ENCODE measurements at regions not wholly inside any gene's neighbourhood (a gene's known extent, or its start where the extent isn't known, plus 50 kb on each side); places are given as distances from the start of the nearest gene placed in this dataset.

- no peak for DNase-seq
These were observed 126.0 kb upstream of the TMEM161B start for GRCh38 chr5:88394536-88395175.

GRCh38 chr5:88393716-88394535, 125.3 kb upstream of the TMEM161B start:
- no peak for DNase-seq

GRCh38 chr5:88393042-88393441, 124.4 kb upstream of the TMEM161B start:
- no peak for DNase-seq

DNA sequence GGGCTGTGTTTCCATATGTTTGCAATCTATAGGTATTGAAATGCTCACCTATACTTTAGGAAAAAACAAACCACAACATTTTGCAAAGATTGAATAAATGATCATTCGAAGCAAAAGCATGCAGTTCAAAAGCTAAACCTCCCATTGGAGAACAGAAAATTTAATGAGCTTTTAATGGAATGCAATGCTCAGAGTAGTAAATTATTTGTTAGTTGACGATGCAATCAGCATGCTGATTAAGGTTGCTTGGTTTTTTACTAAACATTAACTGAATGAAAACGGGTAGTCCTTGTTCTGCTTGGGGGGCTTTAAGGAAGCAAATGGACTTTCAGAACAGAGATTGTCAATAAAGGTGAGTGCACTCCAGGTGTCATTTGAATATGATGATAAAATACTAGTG, 123.3 kb upstream of the TMEM161B start:
- no peak for DNase-seq

- DNase-seq: peak; percentile 75
These were observed 122.5 kb upstream of the TMEM161B start for GRCh38 chr5:88391116-88391515.

- DNase-seq: peak; percentile 24
These were observed 121.8 kb upstream of the TMEM161B start for GRCh38 chr5:88390481-88390880.

- DNase-seq: peak; percentile 70
These were observed 121.4 kb upstream of the TMEM161B start for GRCh38 chr5:88390096-88390441.

GRCh38 chr5:88389338-88390095, 120.9 kb upstream of the TMEM161B start:
- no peak for DNase-seq

DNA sequence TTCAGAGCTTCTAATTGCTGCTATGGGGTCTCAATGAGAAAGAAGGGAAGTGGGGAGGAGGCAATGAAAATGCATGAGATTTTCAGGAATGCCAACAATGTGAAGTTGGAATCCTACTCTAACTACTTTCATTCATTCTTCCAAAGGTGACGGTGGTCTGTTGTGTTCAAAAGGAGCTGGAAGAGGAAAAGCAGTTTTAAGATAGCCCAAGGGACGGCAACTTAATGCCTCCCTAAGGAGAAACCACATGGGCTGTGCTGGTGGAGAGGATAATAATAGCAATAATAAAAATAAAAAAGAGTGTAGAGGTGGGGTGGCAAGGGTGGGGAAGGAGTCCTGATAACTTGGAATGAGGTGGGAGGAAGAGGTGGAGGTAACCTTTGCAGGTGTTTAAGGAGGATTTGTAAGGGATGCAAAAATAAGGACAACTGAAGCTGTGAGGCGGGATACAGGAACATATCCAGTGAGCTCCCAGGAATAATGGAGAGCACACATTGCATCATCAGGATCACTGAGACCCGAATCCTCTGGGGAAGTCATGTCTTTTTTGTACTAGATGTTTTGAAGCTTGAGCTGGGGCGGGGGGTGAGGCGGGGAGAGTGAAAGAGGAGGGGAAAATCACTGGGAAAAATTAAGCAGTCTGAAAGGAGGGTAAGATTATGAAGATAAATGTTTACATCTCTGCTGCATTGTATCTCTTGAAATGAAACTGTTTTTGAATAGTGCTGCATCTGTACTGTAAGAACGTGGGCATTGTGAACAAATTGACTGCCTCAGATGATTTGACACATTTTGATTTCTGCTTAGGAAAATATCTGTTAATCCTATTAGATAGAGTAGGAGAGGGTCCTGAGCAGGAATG, 120.1 kb upstream of the TMEM161B start:
- DNase-seq: no peak

- DNase-seq: no peak
These were observed 116.2 kb upstream of the TMEM161B start for GRCh38 chr5:88384886-88385285.

- peak; percentile 28 for DNase-seq
These were observed 111.7 kb upstream of the TMEM161B start for GRCh38 chr5:88380332-88380731.

DNA sequence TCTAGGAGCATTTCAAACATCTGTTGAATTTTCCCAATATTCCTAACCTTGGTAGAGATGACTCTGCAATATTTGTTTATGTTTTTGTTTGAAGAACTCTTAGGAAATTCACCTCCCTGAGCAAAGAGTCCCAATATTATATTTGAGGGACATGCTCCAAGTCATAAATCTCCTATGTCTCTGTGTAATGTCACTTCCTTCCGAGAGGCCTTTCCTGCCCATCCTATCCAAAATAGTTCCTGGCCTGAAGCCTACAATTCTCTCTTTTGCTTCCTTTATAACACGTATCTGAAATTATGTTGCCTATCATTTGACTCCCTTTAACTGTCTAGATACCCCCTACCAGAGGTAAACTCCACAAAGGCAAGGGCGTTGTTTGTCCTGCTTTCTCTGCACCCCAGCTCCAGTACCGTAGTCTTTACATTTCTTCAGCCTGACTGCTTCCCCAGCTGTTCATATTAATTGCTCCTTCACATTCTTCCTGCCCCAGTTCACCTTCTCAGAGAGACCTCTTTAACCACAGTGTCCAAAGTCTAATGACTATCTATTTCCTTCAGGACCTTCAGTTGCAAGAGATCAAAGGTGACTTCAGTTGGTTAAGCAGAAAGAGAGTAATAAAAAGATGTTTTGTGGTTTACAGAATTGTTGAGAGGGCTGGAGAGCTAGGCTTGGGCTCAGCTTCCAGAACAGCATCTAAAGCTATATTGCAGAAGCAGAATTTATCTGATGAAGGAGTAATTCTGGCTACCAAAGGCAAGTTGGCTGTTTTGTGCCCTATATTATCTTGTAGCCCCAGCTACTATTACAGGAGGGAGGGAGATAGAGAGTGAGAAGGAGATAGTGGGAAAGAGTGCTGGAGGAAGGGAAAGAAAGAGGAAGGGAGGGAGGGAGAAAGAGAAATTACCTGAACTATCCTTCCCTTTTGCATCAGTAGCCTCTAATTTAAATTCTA, 109.3 kb upstream of the TMEM161B start:
- no peak for DNase-seq

GRCh38 chr5:88377240-88377639, 108.6 kb upstream of the TMEM161B start:
- DNase-seq: no peak

DNA sequence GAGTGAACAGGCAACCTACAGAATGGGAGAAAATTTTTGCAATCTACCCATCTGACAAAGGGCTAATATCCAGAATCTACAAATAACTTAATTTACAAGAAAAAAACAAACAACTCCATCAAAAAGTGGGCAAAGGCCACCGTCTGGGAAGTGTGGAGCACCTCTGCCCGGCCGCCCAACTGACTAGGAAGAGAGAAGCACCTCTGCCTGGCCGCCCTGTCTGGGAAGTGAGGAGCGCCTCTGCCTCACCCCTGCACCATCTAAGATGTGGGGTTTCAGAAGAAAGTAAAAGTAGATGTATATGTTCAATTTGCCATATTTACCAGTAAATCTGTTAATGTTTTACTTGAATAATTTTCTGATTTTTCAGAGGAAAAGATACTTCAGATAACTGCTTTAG, 108.1 kb upstream of the TMEM161B start:
- DNase-seq: no peak

DNA sequence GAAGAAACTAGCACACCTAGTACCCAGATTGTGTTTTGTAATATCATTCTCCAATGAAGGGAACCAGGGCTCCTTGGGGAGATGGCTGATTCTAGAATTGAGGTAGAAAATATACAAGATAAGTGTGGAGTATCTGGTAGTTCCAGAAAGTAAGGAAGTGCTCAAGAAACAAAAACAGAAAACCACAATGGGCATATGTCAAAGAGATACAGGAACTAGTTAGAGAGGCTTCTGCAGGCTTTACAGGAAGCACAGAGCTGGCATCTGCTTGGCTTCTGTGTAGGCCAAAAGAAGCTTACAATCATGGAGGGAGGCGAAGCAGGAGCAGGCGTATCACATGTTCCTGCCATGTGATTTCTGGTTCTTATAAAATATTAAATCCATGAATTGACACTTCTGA, 105.7 kb upstream of the TMEM161B start:
- no peak for DNase-seq

DNA sequence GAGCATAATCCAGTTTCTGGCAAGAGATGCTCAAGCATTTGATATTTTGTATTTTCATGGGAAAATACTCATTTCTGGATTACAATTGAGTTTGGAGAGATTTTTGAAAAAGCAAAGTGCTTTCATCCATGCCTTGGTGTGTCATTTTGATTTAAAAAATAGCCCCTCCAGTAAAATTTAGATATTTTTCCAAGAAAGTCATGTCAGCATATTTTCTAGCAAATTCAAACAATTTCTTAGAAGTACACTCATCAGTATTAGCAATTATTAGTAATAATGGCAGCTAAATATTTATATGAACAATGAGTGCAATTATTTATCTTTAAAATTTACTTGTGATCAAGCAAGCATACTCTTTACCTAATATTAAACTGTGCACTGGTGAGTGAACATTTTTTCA, 102.2 kb upstream of the TMEM161B start:
- DNase-seq: no peak

- DNase-seq: no peak
These were observed 99.6 kb upstream of the TMEM161B start for GRCh38 chr5:88368201-88368600.

DNA sequence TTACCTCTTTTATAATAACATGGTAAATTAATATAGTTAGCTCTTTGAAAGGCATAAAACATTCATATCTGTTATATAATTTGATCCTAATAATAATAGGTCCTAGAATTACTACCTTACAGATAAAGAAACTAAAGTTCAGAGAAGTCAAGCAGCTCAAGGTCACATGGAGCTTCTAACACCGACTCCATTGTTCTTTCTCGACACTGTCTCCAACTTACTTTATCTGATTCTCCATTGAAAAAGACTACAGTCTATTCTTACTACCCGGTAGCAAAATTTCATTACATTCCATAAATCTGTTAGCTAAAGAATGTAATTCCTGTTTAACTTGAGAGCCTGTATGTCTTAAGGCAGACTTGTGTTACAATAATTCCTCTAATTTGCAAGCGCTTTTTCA, 96.3 kb upstream of the TMEM161B start:
- DNase-seq: no peak

- no peak for DNase-seq
These were observed 86.9 kb upstream of the TMEM161B start for GRCh38 chr5:88355490-88356050.

DNA sequence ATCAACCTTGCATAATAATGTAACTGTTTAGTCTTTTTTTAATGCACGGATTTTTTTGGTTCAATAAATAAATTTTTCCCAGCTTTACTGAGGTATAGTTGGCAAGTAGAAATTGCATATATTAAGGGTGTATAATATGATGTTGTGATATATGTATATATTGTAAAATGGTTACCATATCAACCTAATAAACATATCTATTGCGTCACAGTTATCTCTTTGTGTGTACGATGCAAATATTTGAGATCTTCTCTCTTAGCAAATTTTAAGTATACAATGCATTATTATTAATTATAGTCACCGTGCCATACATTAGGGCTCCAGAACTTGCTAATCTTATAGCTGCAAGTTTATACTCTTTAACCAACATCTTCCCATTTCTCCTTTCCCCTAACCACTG, 57.2 kb upstream of the TMEM161B start:
- no peak for DNase-seq

DNA sequence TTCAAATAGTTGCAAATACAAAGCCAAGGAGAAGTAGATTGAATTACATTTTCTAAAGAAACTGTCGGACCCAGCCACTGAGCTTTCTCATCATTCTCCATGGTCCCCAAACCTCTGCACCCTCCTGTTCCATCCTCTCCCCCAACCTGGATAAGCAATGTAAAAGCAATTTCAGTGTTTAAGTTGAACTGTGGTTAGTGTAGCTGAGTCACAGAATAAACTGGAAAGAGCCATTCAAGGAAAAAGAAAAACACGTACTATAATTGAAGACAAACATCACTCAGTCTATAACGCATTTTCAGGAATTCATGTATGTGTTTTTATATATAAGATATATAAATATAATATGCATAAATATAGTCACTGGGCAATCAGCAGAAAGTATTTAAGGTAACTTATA, 54.1 kb upstream of the TMEM161B start:
- no peak for DNase-seq

Measured in NCI-H82 (cell line).